Ovary (tissue), 7 donors: ENCODE measurements at regions not wholly inside any gene's neighbourhood (a gene's known extent, or its start where the extent isn't known, plus 50 kb on each side); places are given as distances from the start of the nearest gene placed in this dataset.

Experiments used
- DNase-seq, 5 donors: peaks; one replicate each; pipeline ENCODE4 v3.0.0-alpha.2; 2019 to 2020
- H3K27ac ChIP-seq, 2 donors: fragments of 200-600 bp; one replicate each; pipeline versions ENCODE4 v1.5.1 to v1.8.0; 2019 to 2022
- H3K27me3 ChIP-seq: fragments of 200-600 bp; one replicate; pipeline ENCODE4 v1.8.0; 2022
- H3K36me3 ChIP-seq: fragments of 200-600 bp; sonication (generic); one replicate; pipeline ENCODE4 v1.5.1; 2019
- H3K4me1 ChIP-seq: one replicate; pipeline ENCODE4 v1.8.1; 2013; ENCODE audit warnings: mild to moderate bottlenecking, moderate library complexity; ENCODE audit not compliant: insufficient read depth
- H3K4me3 ChIP-seq: fragments of 200-600 bp; sonication (generic); one replicate; pipeline ENCODE4 v1.5.1; 2017
- H3K9me3 ChIP-seq, 2 donors: fragments of 200-600 bp in 1 of 2; sonication (generic) in 1 of 2; one replicate each; pipeline versions ENCODE4 v1.5.1 to v1.8.1; 2013 to 2019; ENCODE audit warnings: mild to moderate bottlenecking in 1 of 2, moderate library complexity in 1 of 2
- CTCF ChIP-seq, 3 donors: fragments of 450-650 bp in 2 of 3; fragments of 200-600 bp in 1 of 3; IDR thresholded peaks; one replicate each; pipeline versions ENCODE4 v1.5.1 to v1.8.0; 2016 to 2022; ENCODE audit warnings: antibody characterized with exemption in 3 of 3, mild to moderate bottlenecking in 1 of 3
- EP300 ChIP-seq: sonication (generic); formaldehyde crosslinking; IDR thresholded peaks from one replicate; pipeline ENCODE4 v1.6.1; 2017; ENCODE audit warnings: antibody characterized with exemption
- POLR2A ChIP-seq: fragments of 450-650 bp; IDR thresholded peaks from one replicate; pipeline ENCODE4 v1.6.1; 2017; ENCODE audit warnings: antibody characterized with exemption, mild to moderate bottlenecking, moderate library complexity
- WGBS, 3 donors: extraction: QIAGEN DNeasy Blood & Tissue Kit in 1 of 3; methylation state at CpG; one replicate each; pipeline versions ENCODE4 v1.1.5 to v1.1.7; 2013 to 2017; 5-methylcytosine and 5-hydroxymethylcytosine counted together
- intact Hi-C, 4 donors: fragments of 100-400 bp; cut with DNase I; formaldehyde crosslinking; loops; one replicate each; pipeline versions ENCODE4 v1.11.0 to v1.15.1; 2022 to 2023
- donor health status: DM: no; HTN: no; CAD: no; lungs with moderate emphysema.
- donor health status: DM: no; HTN: no; CAD: no.
- donor health status: Bipolar disorder and iron deficiency.
- donor health status: DM: no; HTN: no; CAD: no.
- donor health status: DM: yes; HTN: yes; CAD: no.

- Histone ChIP-seq H3K27ac (no peak overlapping the region), H3K4me1 (no peaks in the 10 kb centered on the region), H3K4me3 (no peak overlapping the region), H3K27me3 (no peaks in the 10 kb centered on the region), H3K9me3 (no peaks in the 10 kb centered on the region), H3K36me3 (no peaks in the 10 kb centered on the region)
- intact Hi-C loops = loop anchor here in 1 of 4 donors (10.0 kb wide), 1 partner anchor 221 kb away; no protein-coding TSS in a partner anchor
- no peak for DNase-seq
- WGBS, 3 donors = 61 to 73% (median 72%) methylated on average over 5 of the region's 5 CpGs
- no peak for TF ChIP-seq EP300
- TF ChIP-seq CTCF (IDR thresholded peaks at IDR 0.05) = no peak
- no peak for TF ChIP-seq POLR2A
Observed at GRCh38 chr13:23025864-23026608, 154.7 kb upstream of the SGCG start.

GRCh38 chr13:23039266-23039935 is 141.4 kb upstream of the SGCG start:
- TF ChIP-seq CTCF (IDR thresholded peaks at IDR 0.05) (no peak), EP300 (no peak), POLR2A (no peak)
- no peaks in the 10 kb centered on the region for H3K9me3 ChIP-seq
- intact Hi-C loops = no loop called here
- no peak overlapping the region for H3K4me3 ChIP-seq
- no peaks in the 10 kb centered on the region for H3K4me1 ChIP-seq
- no peaks in the 10 kb centered on the region for H3K27me3 ChIP-seq
- no peak for DNase-seq
- H3K36me3 ChIP-seq = no peaks in the 10 kb centered on the region
- 26 to 29% (median 28%) methylated on average over 3 of the region's 3 CpGs for WGBS, 3 donors
- H3K27ac ChIP-seq = no peak overlapping the region

- H3K36me3 ChIP-seq = no peaks in the 10 kb centered on the region
- H3K27ac ChIP-seq = no peak overlapping the region
- no peaks in the 10 kb centered on the region for H3K9me3 ChIP-seq
- no peak overlapping the region for H3K4me3 ChIP-seq
- intact Hi-C loops = no loop called here
- H3K27me3 ChIP-seq = no peaks in the 10 kb centered on the region
- WGBS, 3 donors = 81 to 89% (median 87%) methylated on average over 2 of the region's 2 CpGs
- DNase-seq = no peak
- TF ChIP-seq POLR2A = no peak
- no peak for TF ChIP-seq EP300
- no peak for TF ChIP-seq CTCF (IDR thresholded peaks at IDR 0.05)
- H3K4me1 ChIP-seq = no peaks in the 10 kb centered on the region
Observed at GRCh38 chr13:23042181-23042580, 138.6 kb upstream of the SGCG start.

GRCh38 chr13:23044906-23045305 is 135.9 kb upstream of the SGCG start:
- intact Hi-C loops = no loop called here
- no peak overlapping the region for H3K4me3 ChIP-seq
- 87 to 91% (median 90%) methylated on average over 1 of the region's 1 CpG for WGBS, 3 donors
- H3K27me3 ChIP-seq = no peaks in the 10 kb centered on the region
- no peak for TF ChIP-seq CTCF (IDR thresholded peaks at IDR 0.05)
- no peak for TF ChIP-seq EP300
- TF ChIP-seq POLR2A = no peak
- no peaks in the 10 kb centered on the region for H3K9me3 ChIP-seq
- no peak overlapping the region for H3K27ac ChIP-seq
- DNase-seq = no peak
- H3K36me3 ChIP-seq = no peaks in the 10 kb centered on the region
- H3K4me1 ChIP-seq = no peaks in the 10 kb centered on the region
